CD4-positive, alpha-beta T cell treated with Interferon alpha-2 for 1 hour (primary cell): ENCODE measurements at regions not wholly inside any gene's neighbourhood (a gene's known extent, or its start where the extent isn't known, plus 50 kb on each side); places are given as distances from the start of the nearest gene placed in this dataset.
"Not testable (repeated sequence)": the region's sequence is repeated elsewhere in the genome, so short reads cannot be mapped to it uniquely, and the experiment has no call there.

Experiments used
- DNase-seq, 2 donors: peaks; one replicate each; pipeline ENCODE4 v3.0.0-alpha.2; 2020 to 2022

DNA sequence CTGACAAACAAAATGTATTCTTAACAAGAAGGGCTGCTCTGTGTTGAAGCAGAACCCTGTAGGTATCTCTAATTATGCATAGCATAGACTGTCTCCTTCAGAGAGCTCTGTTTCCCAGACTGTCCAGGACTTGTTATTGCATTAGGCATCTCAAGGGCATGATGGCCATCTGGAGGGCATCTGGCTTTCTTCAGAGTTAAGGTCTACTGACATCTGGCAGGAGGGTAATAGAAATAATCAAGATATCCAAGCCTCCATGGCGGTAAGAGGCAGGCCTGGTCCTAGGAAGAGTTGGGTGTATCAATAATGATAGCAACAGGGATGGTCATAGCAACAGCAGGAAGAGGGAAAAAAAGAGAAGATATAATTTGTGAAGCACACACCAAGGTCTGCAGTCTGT is 161.2 kb downstream of the TTC8 start:
- no peak for DNase-seq

DNA sequence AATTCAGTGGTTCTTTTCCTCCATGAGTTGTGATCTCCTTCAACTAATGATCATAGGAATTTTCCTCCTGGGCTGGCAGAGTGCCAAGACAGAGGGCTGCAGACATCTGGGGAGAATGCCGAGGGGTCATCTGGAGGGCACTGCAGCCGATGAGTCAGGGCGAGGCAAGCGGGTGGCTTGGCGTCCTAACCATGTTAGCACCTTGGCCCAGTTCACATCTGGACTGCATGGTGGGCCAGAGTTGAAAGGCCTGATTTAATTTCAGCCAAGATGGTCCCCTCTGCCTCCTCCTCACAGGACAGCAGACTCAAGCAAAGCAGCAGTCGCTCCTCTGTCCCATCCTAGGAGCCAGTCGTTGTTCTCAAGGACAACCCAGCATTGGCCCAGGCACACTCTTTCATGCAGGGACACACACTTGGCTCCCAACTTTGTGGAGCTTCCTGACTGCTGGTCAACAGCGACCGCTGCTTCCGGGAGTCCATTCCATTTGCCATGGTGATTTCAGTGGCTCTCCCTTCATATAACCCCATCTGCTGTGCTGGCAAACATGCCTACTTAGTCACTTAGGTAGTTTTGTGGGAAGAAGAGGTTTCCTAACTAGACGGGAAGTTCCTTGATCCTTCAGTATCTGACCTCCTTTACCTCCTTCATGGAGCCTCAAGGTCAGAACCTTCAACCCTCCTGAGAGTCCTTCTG is 161.8 kb downstream of the TTC8 start:
- no peak for DNase-seq

DNA sequence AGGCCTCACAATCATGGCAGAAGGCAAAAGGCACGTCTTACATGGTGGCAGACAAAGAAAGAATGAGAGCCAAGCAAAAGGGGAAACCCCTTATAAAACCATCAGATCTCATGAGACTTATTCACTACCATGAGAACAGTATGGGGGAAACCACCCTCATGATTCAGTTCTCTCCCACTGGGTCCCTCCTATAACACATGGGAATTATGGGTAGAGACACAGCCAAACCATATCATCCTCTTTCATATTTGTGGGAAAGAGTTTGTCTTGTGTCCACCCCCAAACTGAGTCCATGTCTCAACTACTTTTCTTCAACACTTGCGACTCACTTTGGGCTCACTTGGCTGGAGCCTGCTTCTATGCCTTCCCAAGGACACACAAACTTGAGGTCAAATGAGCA is 162.5 kb downstream of the TTC8 start:
- DNase-seq, result not testable (repeated sequence)

DNA sequence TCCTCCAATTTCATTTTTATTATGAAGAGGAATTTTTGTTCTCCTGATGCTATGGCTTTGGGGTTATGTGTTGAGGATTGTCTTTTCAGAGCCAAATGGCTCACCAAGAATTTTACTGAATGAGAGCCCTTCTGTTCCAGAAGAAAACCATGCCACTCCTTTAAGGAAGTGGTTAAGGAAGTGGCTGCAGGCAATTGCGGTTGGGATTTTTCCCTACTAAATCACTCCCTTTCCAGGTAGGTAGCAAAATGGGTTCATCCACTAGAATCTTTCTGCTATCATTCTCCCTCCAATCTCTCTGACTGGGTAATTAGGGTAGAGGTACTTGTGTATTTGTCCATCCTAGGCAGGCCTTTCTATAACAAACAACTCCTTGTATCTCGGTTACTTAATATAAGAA is 163.1 kb downstream of the TTC8 start:
- DNase-seq, result no peak

DNA sequence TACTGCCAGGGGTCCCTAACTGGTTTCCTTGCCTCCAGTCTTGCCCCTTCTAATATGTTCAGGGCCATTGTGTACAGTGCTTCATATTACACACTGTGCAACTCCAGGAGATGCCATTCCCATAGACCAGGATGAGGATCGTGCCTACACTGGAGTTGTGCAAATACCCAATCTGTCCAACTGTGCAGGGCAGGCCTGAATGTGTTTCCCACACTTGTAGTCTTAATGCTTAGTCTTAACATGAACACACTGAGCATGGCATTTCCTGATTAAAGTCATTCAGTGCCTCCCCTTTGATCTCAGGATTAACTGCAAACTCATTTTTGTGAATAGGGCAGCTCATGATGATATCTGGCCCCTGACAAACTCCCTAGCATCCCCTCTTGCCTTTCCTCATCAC is 165.5 kb downstream of the TTC8 start:
- DNase-seq, result no peak

DNA sequence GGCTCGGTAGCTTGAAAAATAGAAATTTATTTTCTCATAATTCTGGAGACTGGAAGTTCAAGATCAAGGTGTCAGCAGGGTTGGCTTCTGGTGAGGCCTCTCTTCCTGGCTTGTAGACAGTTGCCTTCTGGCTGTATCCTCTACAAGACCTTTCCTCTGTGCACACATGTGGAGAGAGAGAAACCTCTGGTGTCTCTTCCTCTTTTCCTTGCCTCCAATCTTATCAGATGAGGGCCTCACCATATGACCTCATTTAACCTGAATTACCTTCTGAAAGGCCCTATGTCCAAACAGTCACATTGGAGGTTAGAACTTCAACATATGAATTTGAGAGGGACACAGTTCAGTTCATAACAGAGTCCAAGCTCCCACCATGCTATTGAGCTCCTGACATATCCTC is 166.4 kb downstream of the TTC8 start:
- no peak for DNase-seq

DNA sequence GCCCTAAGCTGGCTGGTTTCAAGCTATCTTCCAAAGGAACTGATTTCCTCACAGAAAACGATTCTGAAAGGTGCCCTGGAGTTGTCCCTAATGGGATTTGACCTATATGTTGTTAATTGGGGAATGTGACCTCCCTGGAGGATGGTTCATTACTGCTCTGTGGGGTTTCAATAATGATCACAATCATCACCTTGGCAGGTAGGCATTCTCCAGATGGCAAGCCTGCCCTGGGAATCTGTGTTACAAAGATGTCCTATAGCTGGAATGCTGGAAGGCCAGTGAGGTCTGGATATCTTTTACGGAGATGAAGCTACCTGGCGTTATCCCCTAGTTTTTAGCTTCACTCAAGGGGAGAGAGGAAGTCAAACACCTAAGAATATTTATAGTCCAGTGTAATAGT is 167.6 kb downstream of the TTC8 start:
- DNase-seq, result no peak

DNA sequence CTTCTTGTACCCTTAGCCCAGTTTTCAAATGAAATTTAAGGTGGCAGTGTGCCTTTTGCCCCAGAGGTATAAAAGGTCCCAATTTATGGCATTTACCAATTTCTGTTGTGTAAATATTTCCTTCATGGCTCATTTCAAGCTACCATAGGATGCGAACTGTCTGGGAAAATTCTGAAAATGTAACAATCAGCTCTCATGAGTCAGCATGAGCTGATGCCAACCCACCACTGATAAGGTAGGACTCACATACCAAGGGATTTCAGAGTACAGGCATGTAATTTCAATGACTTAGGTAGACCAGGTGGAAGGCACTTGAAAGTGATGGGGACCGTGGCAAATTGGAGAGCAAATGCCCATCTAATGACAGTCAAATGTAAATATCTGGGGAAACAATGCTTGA is 169.5 kb downstream of the TTC8 start:
- DNase-seq, result no peak

DNA sequence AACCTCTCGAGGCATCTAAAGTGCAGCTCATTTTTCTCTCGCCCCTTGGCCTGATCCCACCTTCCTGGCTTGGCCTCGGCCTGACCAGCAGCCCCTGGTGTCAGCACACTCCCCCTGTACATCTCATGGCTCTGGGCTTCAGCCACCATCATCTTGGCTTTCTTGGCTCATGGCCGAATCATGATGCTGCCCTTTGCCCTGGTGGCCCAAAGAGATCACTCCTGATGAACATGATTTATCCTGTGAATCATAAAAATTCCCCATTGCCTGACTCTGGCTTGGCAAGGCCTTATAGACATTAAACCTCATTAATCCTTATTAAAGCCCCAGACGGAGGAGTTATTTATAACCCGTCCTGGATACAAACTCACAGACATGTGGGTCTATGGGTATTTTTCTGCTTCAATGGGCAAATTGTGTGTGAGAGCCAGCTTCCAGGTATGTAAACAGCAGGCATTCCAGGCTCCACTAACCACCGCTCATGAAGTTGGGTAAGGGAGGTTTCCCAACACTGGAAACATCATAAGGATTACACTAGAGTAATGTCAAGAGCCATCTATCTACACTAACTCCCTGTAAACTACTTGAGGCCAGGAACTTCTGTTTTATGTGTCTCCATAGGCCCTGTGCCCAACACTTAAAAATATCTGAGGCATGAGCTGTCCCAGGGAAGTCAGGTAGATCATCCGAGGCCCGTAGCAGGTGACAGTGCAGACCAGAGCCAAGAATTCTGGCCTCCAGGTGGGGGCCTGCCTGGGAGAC is 171.2 kb downstream of the TTC8 start:
- no peak for DNase-seq

DNA sequence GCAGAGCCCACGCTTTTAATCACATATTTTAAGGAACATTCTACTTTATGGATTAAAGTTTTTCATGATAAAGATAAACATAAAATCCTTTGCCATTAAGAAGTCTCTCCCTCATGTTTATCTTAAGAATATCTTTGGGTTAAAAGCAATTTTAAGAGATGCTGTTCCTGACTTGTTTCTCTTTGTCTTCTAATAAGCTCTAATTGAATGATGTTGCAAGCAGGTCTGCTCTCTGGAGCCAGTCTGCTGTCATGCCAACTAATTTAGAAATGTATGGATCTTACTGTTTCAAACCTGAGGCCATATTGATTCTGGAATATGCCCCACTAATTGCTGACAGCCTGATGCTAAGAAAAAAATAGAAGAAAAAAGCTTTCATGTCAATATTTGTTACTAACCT is 173.6 kb downstream of the TTC8 start:
- no peak for DNase-seq

DNA sequence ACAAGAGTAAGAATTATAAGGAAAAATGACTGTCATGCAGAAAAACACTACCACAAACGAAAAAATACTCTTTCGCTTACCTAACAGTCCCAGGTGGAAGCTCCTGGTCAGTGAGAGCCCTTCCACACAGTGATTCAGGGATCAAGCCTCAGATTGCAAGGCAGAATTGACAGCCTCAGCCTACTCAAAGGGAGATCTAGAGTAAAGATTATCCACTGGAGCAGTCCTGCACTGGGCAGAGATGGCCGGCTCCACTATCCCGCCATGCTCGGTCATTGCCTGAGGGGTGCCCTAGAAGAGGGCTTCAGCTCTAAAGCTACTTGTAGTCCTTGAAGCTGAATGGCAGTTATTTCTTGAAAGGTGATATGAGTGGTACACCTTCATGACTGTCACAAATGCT is 174.7 kb downstream of the TTC8 start:
- no peak for DNase-seq

DNA sequence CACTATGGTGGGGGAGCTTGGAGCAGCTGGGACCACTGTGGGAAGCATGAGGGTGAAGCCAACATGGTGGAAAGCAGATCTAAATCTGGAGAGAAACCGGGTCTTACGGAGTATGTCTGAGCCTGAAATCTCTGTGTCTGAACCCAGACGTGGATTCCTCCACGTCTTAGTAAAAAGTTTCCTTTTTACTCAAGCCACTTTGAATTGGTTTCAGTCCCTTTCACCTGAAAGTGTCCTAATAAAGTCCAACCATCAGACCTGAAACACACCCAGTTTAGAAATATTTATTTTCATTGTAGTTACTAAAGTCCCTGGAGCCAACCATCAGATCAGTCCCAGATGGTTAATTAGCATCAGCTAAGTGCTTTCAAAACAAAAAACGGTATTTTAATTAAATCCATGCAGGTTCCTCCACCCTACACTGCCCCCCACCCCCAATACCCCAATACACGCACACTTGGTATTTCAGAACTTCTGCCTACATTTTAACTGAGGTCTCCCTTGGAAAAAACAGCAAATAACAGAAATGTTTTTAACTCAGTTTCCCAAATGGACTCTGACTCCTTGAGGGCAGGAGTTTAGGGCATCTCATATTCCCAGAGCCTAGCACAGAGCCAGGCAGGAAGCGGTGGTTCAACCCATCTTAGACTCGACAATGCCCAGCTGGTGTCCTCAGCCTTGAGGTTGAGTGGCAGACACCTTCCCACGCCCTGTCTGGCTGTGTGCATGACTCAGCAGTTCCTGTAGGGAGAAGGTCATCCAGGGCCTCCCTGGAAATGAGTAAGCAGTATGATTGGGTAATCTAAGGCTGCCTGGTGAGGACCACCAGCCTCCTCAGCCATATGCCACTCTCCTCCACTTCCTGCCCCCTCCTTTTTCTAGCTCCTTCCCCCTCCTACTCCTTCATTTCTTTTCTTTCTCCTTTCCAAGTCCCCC is 175.8 kb downstream of the TTC8 start:
- DNase-seq, result peak in 1 of 2 donors; percentile 49

DNA sequence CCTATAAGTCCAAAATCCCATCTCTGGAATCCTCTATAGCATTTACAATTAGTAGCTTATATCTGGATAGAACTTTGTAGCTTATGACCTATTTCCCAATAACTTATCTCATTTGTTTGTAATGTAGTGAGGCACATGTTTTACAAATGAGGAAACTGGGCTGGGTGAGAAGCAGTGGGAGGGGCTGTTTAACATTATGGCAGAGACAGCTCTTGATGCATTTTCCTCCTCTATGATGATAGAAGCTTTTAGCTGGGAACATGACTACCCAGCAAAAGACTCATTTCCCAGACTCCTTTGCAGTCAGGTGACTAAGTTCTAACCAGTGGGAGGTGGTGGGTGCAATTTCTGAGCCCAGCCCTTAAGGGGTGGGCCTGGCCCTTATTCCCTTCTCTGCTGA is 179.7 kb downstream of the TTC8 start:
- DNase-seq, result no peak

DNA sequence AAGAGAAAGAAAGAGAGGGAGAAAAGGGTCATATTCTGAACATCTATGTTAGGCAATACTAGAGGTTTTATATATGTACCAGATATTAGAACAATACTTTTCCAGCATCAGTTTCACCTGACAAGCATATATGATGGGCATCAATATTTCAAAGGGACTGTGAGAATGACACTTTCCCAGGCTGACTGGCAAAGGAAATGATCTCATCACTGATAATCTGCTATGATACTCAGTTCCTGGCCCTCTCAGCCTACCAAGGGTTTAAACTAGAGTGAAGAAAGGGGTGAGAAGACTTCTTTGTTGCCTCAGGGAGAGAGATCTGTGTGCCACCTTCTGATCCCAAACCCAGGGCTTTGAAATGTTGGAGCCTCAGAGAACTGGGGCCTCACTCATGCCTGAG is 183.5 kb downstream of the TTC8 start:
- no peak for DNase-seq

DNA sequence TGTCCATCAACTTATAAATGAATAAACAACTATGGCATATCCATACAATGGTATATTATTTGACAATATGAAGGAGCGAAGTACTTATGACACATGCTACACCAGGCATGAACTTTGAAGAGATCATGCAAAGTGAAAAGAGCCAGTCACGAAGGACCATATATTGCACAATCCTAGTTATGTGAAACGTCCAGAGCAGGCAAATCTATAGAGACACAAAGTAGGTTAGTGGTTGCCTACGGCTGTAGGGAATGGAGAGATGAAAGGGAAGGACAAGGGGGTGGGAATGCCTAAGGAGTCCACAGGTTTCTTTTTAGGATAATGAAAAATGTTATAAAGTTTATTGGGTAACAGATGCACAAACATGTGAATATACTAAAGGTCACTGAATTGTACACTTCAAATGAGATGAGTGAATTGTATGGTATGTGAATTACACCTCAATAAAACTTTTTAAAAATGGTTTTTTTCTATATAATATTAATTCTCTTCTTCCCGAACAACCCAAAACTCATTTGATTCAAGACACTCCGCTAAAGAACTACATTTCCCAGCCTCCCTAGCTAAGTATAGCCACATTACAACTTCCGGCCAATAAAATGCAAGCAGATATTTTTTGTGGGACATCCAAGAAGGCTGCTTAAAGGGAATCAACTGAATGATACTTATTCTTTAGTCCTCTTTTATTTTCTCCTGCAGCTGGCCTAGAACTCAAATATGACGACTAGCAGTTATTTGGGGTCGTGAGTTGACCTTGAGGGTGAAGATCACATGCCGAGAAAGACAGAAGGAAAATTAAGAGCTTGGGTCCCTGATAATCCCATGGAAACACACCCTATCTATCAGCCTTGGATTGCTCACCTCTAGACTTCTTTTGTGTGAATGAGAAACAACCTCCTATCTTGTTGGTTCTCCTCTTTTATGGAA is 187.2 kb downstream of the TTC8 start:
- no peak for DNase-seq

DNA sequence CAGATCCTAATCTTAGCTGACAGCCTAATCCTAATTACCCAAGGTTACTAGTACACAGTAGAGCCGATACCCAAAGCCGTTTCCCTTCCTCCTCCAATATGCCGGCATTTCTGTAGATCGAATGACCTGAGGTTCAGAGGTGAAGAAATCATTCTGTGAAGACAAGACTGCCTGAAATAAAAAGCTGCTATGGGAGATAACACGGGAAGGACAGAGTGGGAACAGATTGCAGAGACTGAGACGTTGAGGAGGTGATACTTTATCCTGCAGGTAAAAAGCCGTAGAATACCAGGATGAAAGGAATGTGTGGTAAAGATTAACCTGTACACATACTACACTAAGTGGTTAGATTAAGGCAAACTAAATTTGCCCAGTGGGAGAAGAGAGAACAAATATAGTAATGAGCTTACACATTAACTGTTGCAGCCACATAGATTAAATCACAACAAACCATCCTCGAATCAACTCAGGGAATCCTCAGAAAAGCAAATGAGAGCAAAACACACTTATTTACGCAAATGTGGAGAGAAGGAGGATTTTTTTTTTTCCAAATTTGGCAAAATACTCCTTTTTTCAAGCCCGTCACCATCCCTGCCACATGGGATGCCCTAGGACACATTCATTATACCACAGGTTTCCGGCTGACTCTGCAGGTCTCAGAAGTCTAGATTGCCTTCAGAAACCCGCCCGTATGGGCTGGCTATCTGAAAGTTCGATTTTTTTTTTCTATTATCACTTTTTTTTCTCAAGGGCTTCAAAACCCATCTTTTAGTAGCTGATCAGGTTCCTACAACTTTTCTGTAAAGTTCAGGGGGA is 188.0 kb downstream of the TTC8 start:
- no peak for DNase-seq

DNA sequence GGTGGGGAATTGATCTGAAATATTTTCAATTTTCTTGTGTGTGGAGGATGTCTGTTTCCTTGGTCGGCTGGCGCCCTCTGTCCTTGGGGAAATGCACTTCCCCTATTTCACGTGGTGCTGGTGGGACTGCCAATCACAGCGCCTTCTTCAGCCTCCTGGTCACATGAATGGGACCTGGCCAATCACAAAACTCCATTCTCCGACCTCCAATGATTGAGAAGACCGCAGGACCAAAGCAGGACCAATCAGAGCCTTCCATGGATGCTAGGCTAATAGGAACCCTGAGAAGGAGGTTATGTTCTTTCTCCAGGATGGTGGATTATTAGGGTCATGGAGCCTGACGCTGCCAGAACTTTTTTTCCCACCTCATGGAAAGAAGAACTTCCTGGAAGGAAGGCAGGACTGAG is 188.7 kb downstream of the TTC8 start:
- DNase-seq, result peak in 1 of 2 donors; percentile 6

DNA sequence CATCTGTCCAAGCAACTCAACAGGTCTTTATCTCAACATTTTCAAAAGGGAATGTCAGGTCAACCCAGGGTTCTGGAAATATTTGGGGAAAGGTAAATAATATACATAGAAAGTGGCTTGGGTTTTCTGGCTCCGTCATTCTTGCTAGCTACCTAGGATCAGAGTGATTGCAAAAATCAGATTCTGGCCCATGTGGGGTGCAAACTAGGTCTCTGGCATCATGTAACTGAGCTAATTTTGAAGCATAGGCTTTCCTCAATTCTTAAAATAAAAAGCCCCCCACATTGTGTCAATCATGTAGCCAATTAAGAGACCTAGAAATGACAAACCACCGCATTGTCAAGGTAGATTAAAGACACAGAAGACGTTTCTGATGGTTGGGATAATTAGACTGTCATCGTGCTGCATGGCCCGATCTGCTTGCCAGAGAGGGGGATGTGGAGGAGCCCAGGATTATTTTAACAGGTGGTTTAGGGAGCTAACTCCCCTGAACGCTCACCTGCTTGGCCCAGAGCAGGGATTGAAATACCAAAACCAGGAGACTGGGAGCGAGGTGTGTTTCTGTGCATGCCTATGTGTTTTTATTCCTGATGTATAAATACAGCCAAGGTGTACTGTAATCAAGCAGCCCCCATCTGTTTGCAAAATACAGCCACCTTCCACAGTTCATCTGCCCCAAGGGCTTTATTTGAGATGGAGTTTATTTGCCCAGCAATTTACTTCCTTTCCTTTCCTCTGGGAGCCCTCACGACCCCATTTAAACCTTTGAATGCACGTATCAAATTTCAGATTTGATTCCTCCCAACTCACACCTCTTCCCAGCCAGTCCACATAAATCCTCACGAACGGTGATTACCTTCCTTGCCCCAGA is 189.5 kb downstream of the TTC8 start:
- no peak for DNase-seq

DNA sequence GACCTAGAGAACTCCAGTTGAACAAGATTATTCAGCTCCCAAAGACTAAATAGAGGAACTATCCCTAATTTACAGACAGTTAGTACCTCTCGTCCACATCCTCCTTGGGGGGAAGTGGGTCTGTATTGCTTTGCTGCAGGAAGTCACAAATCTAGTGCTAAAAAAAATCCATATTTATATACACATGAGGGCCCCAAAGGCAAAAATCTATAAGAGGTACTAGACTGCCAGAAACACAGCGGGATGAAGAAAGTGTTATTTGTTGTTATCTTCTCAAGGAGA is 190.1 kb downstream of the TTC8 start:
- no peak for DNase-seq

DNA sequence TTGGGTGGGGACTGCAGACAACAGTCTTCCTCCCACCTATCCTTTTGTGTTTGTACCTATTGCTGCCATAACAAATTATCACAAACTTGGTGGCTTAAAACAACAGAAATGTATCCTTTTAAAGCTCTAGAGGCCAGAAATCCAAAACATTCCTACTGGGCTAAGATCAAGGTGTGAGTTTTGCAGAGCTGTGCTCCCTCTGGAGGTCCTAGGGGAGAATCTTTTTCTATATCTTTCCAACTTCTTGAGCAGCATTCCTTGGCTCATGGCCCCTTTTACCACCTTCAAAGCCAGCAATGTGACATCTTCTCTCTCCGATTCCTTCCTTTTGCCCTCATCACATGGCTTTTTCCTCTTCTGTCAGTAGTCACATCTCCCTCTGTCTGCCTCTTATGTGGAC is 190.6 kb downstream of the TTC8 start:
- no peak for DNase-seq

DNA sequence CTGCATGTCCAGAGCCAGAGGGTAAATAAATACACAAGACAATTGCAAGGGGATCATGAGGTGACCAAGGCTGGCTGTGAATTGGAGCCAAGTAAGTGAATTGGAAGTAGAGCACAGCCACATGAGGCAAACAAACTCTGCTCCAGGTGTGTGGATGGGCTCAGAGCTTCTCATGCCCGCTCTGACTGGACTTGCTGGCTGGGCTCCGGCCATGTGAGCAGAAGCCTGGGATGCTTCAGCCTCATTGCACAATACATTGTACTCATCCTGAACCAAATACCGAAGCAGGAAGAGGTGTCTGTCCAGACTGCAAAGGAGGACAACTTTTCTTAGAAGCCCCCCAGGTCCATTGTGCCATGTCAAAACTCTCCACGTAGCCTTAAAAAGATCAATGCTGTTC is 193.0 kb downstream of the TTC8 start:
- no peak for DNase-seq
